ENCODE measurements at regions not wholly inside any gene's neighbourhood (a gene's known extent, or its start where the extent isn't known, plus 50 kb on each side); places are given as distances from the start of the nearest gene placed in this dataset.

- H3K9me3 ChIP-seq (ENCODE audit: insufficient read depth in 2 of 2, low read depth in 1 of 2, low read length in 1 of 2), result no peaks in the 10 kb centered on the region
- no peak overlapping the region for H2BK120ac ChIP-seq (replicated peaks; ENCODE audit: low read depth, low read length)
- H3K4me3 ChIP-seq (ENCODE audit: extremely low read depth in 1 of 4, insufficient read depth in 2 of 4, low read depth in 3 of 4, low read length in 4 of 4), result no peak overlapping the region
- no peaks in the 10 kb centered on the region for H3K36me3 ChIP-seq (ENCODE audit: control insufficient read depth in 2 of 4, insufficient read depth in 4 of 4, low read length in 3 of 4)
- H2BK20ac ChIP-seq (ENCODE audit: low read length), result no peak overlapping the region
- 88% methylated on average over 2 of the region's 2 CpGs; no CpG with 5 or more reads in 1 of the 2 experiments for WGBS, 2 experiments (ENCODE audit: extremely low coverage in 1 of 2, insufficient coverage in 1 of 2, insufficient read length in 1 of 2, insufficient replicate concordance in 2 of 2, low coverage in 1 of 2, low lambda C conversion rate in 2 of 2, missing lambda C conversion rate in 1 of 2)
- no peak overlapping the region for H3K56ac ChIP-seq (replicated peaks; ENCODE audit: insufficient read length, low read depth, low read length)
- H3K27ac ChIP-seq (ENCODE audit: low read depth, low read length), result no peak overlapping the region
- H4K8ac ChIP-seq (ENCODE audit: extremely low read depth, insufficient read depth, low read length), result no peak overlapping the region
- FAIRE-seq (no peak), DNase-seq (ENCODE audit: low read depth in 1 of 2, low spot score in 2 of 2) (no peak)
- no peak overlapping the region for H2AK5ac ChIP-seq (ENCODE audit: low read depth, low read length)
- H2BK15ac ChIP-seq (ENCODE audit: low read length), result no peak overlapping the region
- no peak overlapping the region for H2AFZ ChIP-seq (ENCODE audit: low read length)
- no peak overlapping the region for H3K4me2 ChIP-seq (ENCODE audit: insufficient read depth in 1 of 2, low read depth in 2 of 2, low read length in 2 of 2)
- H2BK12ac ChIP-seq (ENCODE audit: low read depth, low read length), result no peak overlapping the region
- no peak overlapping the region for H4K5ac ChIP-seq (ENCODE audit: insufficient read length, low read depth, low read length)
- H3K4ac ChIP-seq (replicated peaks; ENCODE audit: insufficient read length, low read depth, low read length), result no peak overlapping the region
- no peak overlapping the region for H3K9ac ChIP-seq (replicated peaks in 1 of 4; ENCODE audit: extremely low read depth in 1 of 4, low read depth in 3 of 4, low read length in 3 of 4)
- H3K79me1 ChIP-seq (ENCODE audit: low read depth, low read length), result no peaks in the 10 kb centered on the region
- ChIA-PET POLR2A (ENCODE audit: partially characterized antibody) (no interaction called here), CTCF (ENCODE audit: partially characterized antibody) (no interaction called here)
- H3K18ac ChIP-seq (ENCODE audit: extremely low read depth, low read length), result no peak overlapping the region
- H3K14ac ChIP-seq (ENCODE audit: insufficient read length), result no peak overlapping the region
- H3K4me1 ChIP-seq (replicated peaks in 1 of 4; ENCODE audit: control insufficient read depth in 3 of 4, insufficient read depth in 4 of 4, low read length in 3 of 4), result no peaks in the 10 kb centered on the region
- no peak overlapping the region for H3K23ac ChIP-seq (ENCODE audit: insufficient read length)
- no peaks in the 10 kb centered on the region for H4K20me1 ChIP-seq (replicated peaks in 1 of 2; ENCODE audit: control insufficient read depth in 1 of 2, insufficient read depth in 2 of 2, low read length in 2 of 2)
- no peaks in the 10 kb centered on the region for H3K23me2 ChIP-seq (ENCODE audit: low read depth, low read length)
- H3K79me2 ChIP-seq (ENCODE audit: control insufficient read depth in 1 of 2, insufficient read depth in 2 of 2, low read length in 2 of 2), result no peaks in the 10 kb centered on the region
- no peaks in the 10 kb centered on the region for H3K27me3 ChIP-seq (replicated peaks in 1 of 4; ENCODE audit: control insufficient read depth in 3 of 4, extremely low read depth in 1 of 4, insufficient read depth in 3 of 4, low read length in 3 of 4)
- H4K91ac ChIP-seq (replicated peaks; ENCODE audit: insufficient read length, low read length), result no peak overlapping the region
- H2BK5ac ChIP-seq (ENCODE audit: low read depth, low read length), result no peak overlapping the region
- TF ChIP-seq EZH2 (IDR thresholded peaks at IDR 0.05; ENCODE audit: low read depth, low read length, severe bottlenecking), result no peak
- TF ChIP-seq RXRA (IDR thresholded peaks at IDR 0.05; ENCODE audit: insufficient read depth, low read depth, low read length), result no peak
- TF ChIP-seq ATF3 (IDR thresholded peaks at IDR 0.05; ENCODE audit: insufficient read depth, low read depth, low read length), result no peak
- TF ChIP-seq SP4 (IDR thresholded peaks at IDR 0.05; ENCODE audit: low read length), result no peak
Observed at GRCh38 chr10:36325815-36326214, 683.7 kb upstream of the FZD8 start.
